IgD-negative memory B cell (primary cell): ENCODE measurements at regions not wholly inside any gene's neighbourhood (a gene's known extent, or its start where the extent isn't known, plus 50 kb on each side); places are given as distances from the start of the nearest gene placed in this dataset.

ENCODE experiments used
- H3K27ac Mint-ChIP-seq, 3 donors: one replicate each; pipeline ENCODE4 v1.8.0; 2020 to 2022; ENCODE audit warnings: mild to moderate bottlenecking in 3 of 3, mixed read lengths in 3 of 3, moderate library complexity in 1 of 3
- H3K27me3 Mint-ChIP-seq: one replicate; pipeline ENCODE4 v1.8.0; 2021; ENCODE audit warnings: mixed read lengths
- H3K36me3 Mint-ChIP-seq: one replicate; pipeline ENCODE4 v1.8.0; 2020; ENCODE audit warnings: mild to moderate bottlenecking, mixed read lengths
- H3K4me1 Mint-ChIP-seq, 3 donors: one replicate each; pipeline ENCODE4 v1.8.0; 2020 to 2022; ENCODE audit warnings: mixed read lengths in 3 of 3, mild to moderate bottlenecking in 1 of 3
- H3K4me3 Mint-ChIP-seq, 4 donors: one replicate each; pipeline ENCODE4 v1.8.0; 2020 to 2022; ENCODE audit warnings: mild to moderate bottlenecking in 4 of 4, mixed read lengths in 4 of 4, moderate library complexity in 3 of 4
- H3K9me3 Mint-ChIP-seq, 3 donors: one replicate each; pipeline ENCODE4 v1.8.0; 2020 to 2021; ENCODE audit warnings: mixed read lengths in 3 of 3, mild to moderate bottlenecking in 1 of 3

DNA sequence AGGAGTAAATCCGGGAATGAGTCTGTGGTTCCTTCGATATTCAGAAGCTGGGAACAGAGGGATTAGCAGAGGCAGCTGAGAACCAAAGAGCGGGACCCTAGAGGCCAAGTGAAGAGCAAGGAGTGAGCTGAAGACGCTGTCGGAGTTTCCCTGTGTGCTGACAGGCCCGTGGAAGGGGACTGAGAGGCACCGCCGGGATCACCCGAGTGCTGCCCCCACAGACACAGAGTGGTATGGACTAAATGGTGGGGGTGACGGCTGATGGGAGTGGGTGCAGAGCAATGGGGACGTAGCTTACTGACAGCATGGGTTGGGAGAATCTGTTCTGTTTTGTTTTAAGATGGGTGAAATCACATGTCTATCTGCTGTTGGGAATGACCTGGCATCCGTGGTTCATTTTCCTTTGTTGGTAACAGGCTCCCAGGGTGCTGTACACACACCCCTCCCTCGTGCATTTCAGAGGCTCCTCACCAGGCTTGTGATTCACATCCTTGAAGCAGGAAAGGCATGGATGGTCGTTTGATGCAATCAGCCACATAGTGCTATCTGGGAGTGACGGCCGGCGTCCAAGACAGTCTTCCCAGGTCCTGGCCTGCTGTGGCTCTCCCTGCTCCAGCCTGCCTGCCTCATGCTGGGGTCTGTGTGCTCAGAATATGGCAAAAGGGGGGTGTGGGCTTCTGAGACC is 97.4 kb downstream of the THBS2 start:
- Mint-ChIP-seq H3K27me3 (peaks cover 3% of the 10 kb centered on the region), H3K36me3 (no peaks in the 10 kb centered on the region), H3K4me1 (no peaks in the 10 kb centered on the region), H3K9me3 (peaks cover 4 to 6% (median 6%) of the 10 kb centered on the region in 3 donors), H3K4me3 (no peak overlapping the region), H3K27ac (peak overlapping the region in 1 of 3 donors; percentile 59)

DNA sequence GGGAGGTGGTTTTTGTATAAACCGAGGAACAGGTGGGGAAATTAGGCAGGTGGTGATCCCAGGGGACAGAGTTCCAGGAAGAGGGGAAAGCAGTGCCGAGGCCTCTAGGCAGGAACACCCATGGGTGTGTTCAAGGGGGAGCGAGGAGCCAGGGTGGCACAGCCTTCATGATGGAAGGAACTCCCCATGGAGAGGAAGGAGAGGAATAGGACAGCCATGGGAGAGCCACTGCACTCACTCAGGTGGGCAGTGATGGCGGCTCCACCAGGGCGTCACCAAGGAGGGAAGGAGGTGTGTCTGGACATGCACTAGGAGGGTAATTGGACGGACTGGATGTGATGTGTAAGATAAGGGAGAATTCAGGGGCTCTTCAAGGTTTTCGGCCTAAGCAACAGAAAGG is 98.2 kb downstream of the THBS2 start:
- H3K4me1 Mint-ChIP-seq: no peaks in the 10 kb centered on the region
- peaks cover 4 to 8% (median 6%) of the 10 kb centered on the region in 3 donors for H3K9me3 Mint-ChIP-seq
- peak overlapping the region in 2 of 3 donors; percentile 26 to 59 for H3K27ac Mint-ChIP-seq
- no peak overlapping the region for H3K4me3 Mint-ChIP-seq
- peaks cover 3% of the 10 kb centered on the region for H3K27me3 Mint-ChIP-seq
- no peaks in the 10 kb centered on the region for H3K36me3 Mint-ChIP-seq

DNA sequence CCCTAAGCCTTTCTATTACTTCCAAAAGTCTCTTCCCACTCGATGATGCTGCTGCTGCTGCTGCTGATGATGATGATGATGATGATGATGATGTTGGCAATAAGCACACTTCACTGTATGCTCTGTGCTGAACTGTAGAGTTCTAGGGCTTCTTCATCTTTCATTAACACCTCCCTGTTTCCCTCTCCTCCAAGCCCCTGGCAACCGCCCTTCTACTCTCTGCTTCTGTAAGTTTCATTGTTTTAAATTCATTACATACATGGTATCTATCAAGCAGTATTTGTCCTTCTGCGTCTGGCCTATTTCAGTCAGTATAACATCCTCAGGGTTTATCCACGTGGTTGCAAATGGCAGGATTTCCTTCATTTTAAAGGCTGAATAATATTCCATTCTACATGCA is 100.2 kb downstream of the THBS2 start:
- Mint-ChIP-seq H3K4me3 (no peak overlapping the region), H3K27ac (no peak overlapping the region), H3K4me1 (no peaks in the 10 kb centered on the region), H3K27me3 (peaks cover 3% of the 10 kb centered on the region), H3K36me3 (peaks cover 2% of the 10 kb centered on the region), H3K9me3 (peaks cover 11 to 19% (median 12%) of the 10 kb centered on the region in 3 donors)

DNA sequence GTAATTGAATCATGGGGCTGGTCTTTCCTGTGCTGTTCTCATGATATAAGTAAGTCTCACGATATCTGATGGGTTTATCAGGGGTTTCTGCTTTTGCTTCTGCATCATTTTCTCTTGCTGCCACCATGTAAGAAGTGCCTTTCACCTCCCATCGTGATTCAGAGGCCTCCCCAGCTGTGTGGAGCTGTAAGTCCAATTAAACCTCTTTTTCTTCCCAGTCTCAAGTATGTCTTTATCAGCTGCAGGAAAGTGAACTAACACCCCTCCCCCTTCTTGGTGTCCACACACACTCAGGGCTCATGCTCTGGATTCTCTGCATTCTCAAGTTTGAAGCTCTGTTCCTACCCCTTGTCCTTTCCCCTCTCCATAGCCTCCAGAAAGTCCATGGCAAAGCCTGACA is 107.1 kb downstream of the THBS2 start:
- Mint-ChIP-seq H3K9me3 (peaks cover 8 to 21% (median 20%) of the 10 kb centered on the region in 3 donors), H3K27ac (no peak overlapping the region), H3K36me3 (peaks cover 3% of the 10 kb centered on the region), H3K4me1 (no peaks in the 10 kb centered on the region), H3K27me3 (no peaks in the 10 kb centered on the region), H3K4me3 (no peak overlapping the region)

DNA sequence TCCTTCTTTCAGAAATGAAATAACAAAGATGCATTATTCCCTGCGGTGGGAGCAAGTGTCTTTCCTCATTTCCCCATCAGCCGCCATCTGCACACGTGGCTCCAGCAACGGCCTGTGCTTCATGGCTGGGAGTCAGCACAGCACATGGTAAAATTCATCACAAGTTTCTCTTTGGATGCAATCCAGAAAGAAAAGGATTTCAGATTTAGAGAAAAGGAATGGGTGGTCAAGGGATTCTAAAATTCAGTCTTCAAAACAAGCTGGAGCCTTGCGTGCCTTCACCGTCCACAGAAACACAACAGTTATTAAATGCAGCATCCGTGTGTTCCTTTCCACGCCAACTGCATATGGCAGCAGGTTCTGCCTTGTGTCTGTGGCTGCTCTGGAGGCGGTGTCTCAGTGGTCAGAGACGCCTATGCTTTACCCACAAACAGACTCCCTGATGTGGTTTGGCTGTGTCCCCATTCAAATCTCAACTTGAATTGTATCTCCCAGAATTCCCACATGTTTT is 107.6 kb downstream of the THBS2 start:
- H3K4me3 Mint-ChIP-seq: no peak overlapping the region
- H3K36me3 Mint-ChIP-seq: peaks cover 3% of the 10 kb centered on the region
- H3K9me3 Mint-ChIP-seq: peaks cover 8 to 20% (median 17%) of the 10 kb centered on the region in 3 donors
- no peaks in the 10 kb centered on the region for H3K4me1 Mint-ChIP-seq
- H3K27me3 Mint-ChIP-seq: no peaks in the 10 kb centered on the region
- H3K27ac Mint-ChIP-seq: no peak overlapping the region

DNA sequence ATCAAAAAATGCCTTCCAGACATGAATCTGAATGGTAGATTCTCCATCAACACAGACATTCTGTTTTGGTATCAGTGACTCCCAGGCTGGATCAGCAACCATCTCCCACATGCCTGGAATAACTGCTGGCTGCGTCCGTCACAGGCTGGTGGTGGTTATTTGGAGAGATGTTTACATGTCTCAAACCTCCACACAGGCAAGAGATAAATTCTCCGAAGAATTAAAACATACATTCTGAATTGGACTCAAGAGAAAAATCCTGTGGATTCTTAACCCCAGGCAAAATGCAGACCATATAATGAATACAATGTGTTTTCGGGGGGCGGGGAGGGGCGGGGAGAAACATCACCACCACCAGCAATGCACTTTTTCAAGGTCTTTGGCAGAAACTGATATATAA is 108.2 kb downstream of the THBS2 start:
- Mint-ChIP-seq H3K36me3 (peaks cover 3% of the 10 kb centered on the region), H3K4me3 (no peak overlapping the region), H3K27ac (no peak overlapping the region), H3K4me1 (no peaks in the 10 kb centered on the region), H3K27me3 (no peaks in the 10 kb centered on the region), H3K9me3 (peaks cover 8 to 20% (median 17%) of the 10 kb centered on the region in 3 donors)

DNA sequence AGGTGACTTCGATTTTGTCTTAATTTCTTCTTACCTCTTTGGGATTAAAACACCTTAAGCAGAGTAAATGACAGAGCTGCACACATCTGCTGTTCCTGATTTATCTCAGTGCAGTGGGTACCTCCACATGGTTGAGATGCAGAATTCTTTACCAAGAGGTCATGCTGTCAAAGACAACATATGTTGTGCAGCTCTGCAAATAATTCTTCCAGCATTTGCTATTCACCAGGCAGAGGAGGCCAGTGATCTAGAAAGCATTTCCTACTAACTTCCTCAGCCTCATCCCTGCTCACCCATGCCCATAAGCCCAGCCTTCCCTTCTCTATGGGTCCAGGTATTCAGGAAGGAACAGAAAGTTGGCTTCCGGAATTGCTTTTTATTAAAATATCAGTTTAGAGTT is 109.3 kb downstream of the THBS2 start:
- H3K4me1 Mint-ChIP-seq: no peaks in the 10 kb centered on the region
- H3K36me3 Mint-ChIP-seq: peaks cover 1% of the 10 kb centered on the region
- H3K27me3 Mint-ChIP-seq: no peaks in the 10 kb centered on the region
- peak overlapping the region in 1 of 4 donors; percentile 12 for H3K4me3 Mint-ChIP-seq
- H3K9me3 Mint-ChIP-seq: peaks cover 6 to 15% (median 14%) of the 10 kb centered on the region in 3 donors
- no peak overlapping the region for H3K27ac Mint-ChIP-seq

DNA sequence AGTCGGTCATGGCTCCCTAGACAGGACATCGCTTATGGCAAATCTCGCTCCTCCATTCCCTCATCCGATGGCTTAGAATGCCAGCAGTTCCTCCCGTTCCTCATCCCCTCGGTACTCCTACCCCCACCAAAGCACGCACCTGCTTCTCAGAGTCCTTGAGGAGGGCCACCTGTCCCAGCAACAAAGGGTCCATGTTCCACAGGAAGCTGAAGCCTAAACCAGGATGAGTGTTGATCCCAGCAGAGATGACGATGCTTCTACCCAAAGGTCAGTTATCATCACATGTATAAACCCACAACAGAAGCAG is 111.2 kb downstream of the THBS2 start:
- Mint-ChIP-seq H3K9me3 (peaks cover 7 to 14% (median 10%) of the 10 kb centered on the region in 3 donors), H3K4me1 (no peaks in the 10 kb centered on the region), H3K27ac (no peak overlapping the region), H3K36me3 (peaks cover 1% of the 10 kb centered on the region), H3K4me3 (no peak overlapping the region), H3K27me3 (no peaks in the 10 kb centered on the region)

DNA sequence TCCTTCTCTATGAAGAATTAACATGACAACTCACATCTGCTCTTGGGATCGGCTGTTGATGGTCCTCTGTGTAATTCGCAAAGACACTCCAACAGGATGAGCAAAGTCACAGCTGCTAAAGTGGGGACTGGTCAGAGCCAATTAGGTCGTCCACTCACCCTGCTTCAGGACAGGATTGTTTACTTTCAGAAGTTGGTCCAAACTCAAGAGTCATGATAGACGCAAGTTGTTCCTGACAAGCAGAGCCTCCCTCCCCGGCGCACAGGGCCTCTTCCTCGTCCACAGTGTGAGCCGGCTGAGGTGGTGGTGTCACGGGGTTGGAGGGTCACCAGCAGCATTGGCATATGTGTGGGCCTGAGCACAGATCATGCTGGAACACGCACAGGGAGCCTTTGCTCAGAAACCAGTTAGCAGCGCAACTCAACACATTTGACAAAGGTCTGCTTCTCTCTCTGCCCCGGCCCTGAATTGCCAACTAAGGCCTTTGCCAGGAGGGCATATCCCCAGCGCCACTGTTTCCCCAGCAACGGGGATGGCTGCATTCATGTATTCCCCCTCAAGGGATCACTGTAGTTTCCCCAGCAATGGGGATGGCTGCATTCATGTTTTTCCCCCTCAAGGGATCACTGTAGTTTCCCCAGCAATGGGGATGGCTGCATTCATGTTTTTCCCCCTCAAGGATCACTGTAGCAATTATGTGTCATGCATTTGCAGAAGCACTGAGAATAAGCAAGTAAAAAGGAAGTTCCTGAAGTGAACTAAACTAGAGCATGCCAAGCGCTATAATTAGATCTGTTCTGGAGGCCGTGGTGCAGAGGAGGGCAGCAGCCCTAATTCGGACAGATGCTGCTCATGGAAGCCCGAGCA is 111.7 kb downstream of the THBS2 start:
- Mint-ChIP-seq H3K36me3 (peaks cover 1% of the 10 kb centered on the region), H3K27me3 (no peaks in the 10 kb centered on the region), H3K4me1 (no peaks in the 10 kb centered on the region), H3K4me3 (no peak overlapping the region), H3K27ac (no peak overlapping the region), H3K9me3 (peaks cover 5 to 14% (median 10%) of the 10 kb centered on the region in 3 donors)

DNA sequence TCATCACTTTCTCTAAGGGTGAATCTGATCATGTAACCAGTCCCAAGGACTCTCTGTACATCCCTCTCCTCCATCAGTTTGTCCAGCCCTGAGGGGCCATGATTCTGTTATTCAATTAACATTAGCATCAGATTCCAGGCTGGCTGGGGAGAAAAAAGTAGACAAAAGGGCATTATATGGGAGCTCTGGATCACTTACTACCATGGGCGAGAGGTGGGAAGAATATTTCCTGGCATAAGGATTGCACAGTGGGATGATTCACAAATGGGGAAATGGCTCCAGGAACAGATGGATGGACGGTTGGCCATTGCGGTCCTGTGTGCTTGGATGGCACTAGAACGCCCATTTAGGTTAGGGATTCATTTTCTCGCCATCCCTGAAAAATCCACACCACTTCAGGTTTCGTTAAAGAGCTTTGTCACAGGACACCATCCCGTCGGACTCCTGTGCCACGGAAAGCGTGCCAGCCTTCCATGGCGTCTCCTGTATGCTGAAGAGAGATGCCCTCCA is 112.6 kb downstream of the THBS2 start:
- Mint-ChIP-seq H3K27me3 (no peaks in the 10 kb centered on the region), H3K4me1 (no peaks in the 10 kb centered on the region), H3K9me3 (peaks cover 5 to 11% (median 6%) of the 10 kb centered on the region in 3 donors), H3K27ac (no peak overlapping the region), H3K36me3 (no peaks in the 10 kb centered on the region), H3K4me3 (no peak overlapping the region)

DNA sequence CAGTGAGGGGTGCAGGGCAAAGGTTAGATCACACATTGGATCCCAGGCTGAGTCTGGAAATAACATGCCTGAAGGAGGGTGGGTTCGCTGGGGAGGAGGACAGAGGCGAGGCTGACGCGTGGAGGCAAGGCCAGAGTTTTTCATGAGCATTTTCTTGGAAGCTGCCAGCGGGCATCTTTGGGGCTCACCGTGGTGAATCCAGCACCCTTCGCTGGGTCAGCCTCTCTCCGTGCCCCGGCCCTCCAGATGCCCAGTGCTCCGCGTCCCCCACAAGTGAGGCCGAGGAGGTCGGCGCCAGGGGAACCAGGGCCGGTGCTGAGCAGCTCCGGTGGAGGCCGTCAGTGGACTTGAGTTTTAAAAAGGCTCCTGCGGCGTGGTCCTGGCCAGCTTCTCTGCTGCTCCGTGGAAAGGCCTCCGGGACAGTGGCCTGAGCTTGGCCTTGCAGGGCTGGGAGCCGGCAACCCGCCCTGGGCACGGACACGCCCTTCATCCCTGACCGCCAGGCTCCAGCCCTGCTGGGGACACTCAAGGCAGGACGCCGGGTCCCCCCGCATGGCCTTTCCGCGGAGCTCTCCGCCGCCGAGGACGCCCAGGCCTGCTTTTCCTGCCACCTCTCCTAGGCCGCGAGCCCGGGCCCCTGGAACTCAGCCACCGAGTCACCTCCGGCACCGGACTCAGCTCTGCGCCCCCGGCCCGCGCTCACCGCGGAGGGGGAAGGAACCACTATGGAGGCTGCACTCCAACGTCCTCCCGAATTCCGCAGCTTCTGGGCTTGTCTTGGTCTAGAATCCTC is 114.3 kb downstream of the THBS2 start:
- Mint-ChIP-seq H3K9me3 (peaks cover 6 to 11% (median 6%) of the 10 kb centered on the region in 3 donors), H3K27ac (no peak overlapping the region), H3K36me3 (no peaks in the 10 kb centered on the region), H3K4me1 (no peaks in the 10 kb centered on the region), H3K4me3 (peak overlapping the region in 1 of 4 donors; percentile 49), H3K27me3 (no peaks in the 10 kb centered on the region)

DNA sequence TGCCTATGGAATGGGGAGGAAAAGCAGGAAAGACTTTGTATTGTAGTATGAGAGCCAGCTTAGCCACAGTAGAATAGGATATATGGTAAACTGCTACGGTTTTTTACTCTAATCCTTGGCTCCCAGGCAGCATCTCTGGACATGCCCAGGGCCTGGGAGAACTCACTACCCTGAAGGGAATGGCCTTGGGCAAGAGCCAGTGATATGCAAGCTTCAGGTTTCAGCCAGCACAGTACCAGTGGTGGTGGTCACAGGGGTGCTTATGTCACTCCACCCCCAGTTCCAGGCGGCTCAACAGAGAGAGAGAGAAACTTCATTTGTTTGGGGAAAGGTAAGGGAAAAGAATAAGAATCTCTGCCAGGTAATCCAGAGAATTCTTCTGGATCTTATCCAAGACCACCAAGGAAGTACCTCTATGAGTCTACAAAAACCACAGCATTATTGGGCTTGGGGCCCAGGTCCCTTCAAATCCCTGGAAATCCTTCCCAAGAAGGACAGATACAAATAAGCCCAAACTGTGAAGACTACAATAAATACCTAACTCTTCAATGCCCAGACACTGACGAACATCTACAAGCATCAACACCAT is 121.2 kb downstream of the THBS2 start:
- Mint-ChIP-seq H3K4me1 (no peaks in the 10 kb centered on the region), H3K27me3 (peaks cover 2% of the 10 kb centered on the region), H3K36me3 (no peaks in the 10 kb centered on the region), H3K27ac (no peak overlapping the region), H3K9me3 (peaks cover 5 to 9% (median 8%) of the 10 kb centered on the region in 3 donors), H3K4me3 (no peak overlapping the region)

DNA sequence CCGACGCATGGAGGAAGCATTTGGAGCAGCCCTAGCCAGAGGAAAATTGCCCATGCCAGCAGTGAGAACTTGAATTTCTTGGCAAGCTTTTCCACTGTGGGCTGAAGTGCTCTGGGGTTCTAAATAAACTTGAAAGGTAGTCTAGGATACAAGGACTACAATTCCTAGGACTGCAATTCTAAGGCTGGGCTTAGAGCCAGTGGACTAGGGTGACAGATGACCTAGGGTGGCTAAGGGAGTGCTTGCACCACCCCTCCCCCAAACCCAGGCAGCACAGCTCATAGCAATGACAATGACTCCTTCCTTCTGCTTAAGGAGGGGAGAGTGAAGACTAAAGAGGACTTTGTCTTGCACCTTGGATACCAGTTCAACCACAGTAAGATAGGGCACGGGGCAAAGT is 122.3 kb downstream of the THBS2 start:
- H3K9me3 Mint-ChIP-seq: peaks cover 5 to 8% (median 6%) of the 10 kb centered on the region in 3 donors
- H3K4me1 Mint-ChIP-seq: no peaks in the 10 kb centered on the region
- H3K27me3 Mint-ChIP-seq: peaks cover 2% of the 10 kb centered on the region
- H3K4me3 Mint-ChIP-seq: no peak overlapping the region
- no peaks in the 10 kb centered on the region for H3K36me3 Mint-ChIP-seq
- no peak overlapping the region for H3K27ac Mint-ChIP-seq

DNA sequence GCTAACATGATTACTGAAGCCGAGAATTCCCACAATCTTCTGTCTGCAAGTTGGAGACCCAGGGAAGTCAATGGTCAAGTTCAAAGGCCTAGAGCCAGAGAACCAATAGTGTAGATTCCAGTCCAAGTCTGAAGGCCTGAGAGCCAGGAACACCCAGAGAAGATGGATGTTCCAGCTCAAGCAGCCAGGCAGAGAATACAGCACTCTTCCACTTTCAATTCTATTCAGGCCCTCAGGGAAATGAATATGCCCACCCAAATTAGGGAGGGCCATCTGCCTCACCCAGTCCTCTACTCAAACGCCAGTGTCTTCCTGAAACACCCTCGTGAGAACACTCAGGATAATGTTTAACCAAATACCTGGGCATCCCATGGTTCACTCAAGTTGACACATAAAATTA is 123.5 kb downstream of the THBS2 start:
- H3K4me3 Mint-ChIP-seq: no peak overlapping the region

More for the DNA sequence above, 123.5 kb downstream of the THBS2 start:
- H3K9me3 Mint-ChIP-seq: peaks cover 5 to 9% (median 8%) of the 10 kb centered on the region in 3 donors
- no peaks in the 10 kb centered on the region for H3K36me3 Mint-ChIP-seq
- peaks cover 2% of the 10 kb centered on the region for H3K27me3 Mint-ChIP-seq
- no peak overlapping the region for H3K27ac Mint-ChIP-seq
- no peaks in the 10 kb centered on the region for H3K4me1 Mint-ChIP-seq
